MCF 10A (cell line): ENCODE measurements at regions not wholly inside any gene's neighbourhood (a gene's known extent, or its start where the extent isn't known, plus 50 kb on each side); places are given as distances from the start of the nearest gene placed in this dataset.

ENCODE experiments used
- BruUV-seq: library from RNA; stranded (reverse); fragments of 400-500 nt; replicated peaks from 2 replicates; lab custom pipeline; 2021; lab: Mats Ljungman, UMichigan
- CTCF ChIA-PET: fragments of 300-600 bp; sonication (Branson Sonifier 250); formaldehyde crosslinking; extraction: SDS; loops from one replicate; lab custom pipeline; 2021; ENCODE audit warnings: antibody characterized with exemption, inconsistent platforms; lab: Yijun Ruan, JAX
- POLR2A ChIA-PET: fragments of 300-600, 350-650 bp; sonication (Branson Sonifier 250); formaldehyde crosslinking; extraction: SDS; loops from one replicate; lab custom pipeline; 2020; ENCODE audit warnings: antibody characterized with exemption, inconsistent platforms; lab: Yijun Ruan, JAX
- DNase-seq: peaks from one replicate; pipeline ENCODE4 v3.0.0-alpha.2; 2018; ENCODE audit not compliant: unreplicated experiment
- H3K27ac Mint-ChIP-seq: one replicate; pipeline ENCODE4 v1.8.0; 2022; ENCODE audit warnings: mild to moderate bottlenecking, low read depth, mixed read lengths; ENCODE audit not compliant: unreplicated experiment
- H3K27me3 Mint-ChIP-seq: one replicate; pipeline ENCODE4 v1.8.0; 2022; ENCODE audit warnings: mixed read lengths; ENCODE audit not compliant: insufficient read depth, unreplicated experiment
- H3K36me3 Mint-ChIP-seq: one replicate; pipeline ENCODE4 v1.8.0; 2022; ENCODE audit warnings: mild to moderate bottlenecking, moderate library complexity, mixed read lengths; ENCODE audit not compliant: insufficient read depth, unreplicated experiment
- H3K4me1 Mint-ChIP-seq: one replicate; pipeline ENCODE4 v1.8.0; 2022; ENCODE audit warnings: mixed read lengths; ENCODE audit not compliant: insufficient read depth, unreplicated experiment
- H3K4me3 Mint-ChIP-seq: one replicate; pipeline ENCODE4 v1.8.0; 2022; ENCODE audit warnings: mild to moderate bottlenecking, moderate library complexity, mixed read lengths; ENCODE audit not compliant: unreplicated experiment
- H3K9me3 Mint-ChIP-seq: one replicate; pipeline ENCODE4 v1.8.0; 2022; ENCODE audit warnings: mixed read lengths; ENCODE audit not compliant: unreplicated experiment
- CTCF ChIP-seq: fragments of 200-600 bp; IDR thresholded peaks from one replicate; pipeline ENCODE4 v1.8.0; 2022; ENCODE audit warnings: antibody characterized with exemption, mild to moderate bottlenecking; ENCODE audit not compliant: unreplicated experiment
- intact Hi-C: fragments of 100-400 bp; cut with micrococcal nuclease; formaldehyde crosslinking; loops from 2 replicates; pipeline ENCODE4 v1.14.1; 2022

DNA sequence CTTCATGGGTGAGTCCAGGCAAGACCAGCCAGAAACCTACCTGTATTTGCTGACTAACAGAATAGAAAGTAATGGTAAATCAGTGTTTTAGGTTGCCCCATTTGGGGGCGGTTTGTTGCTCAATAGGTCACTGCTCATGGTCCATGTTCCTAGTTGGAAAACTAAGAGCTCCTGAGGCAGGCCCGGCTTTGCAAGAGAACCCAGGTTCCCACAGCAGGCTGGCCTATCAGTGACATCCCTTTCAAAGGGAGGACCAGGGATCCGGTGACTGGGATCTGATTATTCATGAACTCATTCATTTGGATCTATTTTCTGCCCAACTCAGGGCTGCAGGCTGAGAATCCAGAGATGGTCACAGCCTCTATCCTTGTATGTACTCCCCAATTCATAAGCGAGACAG lies 163.9 kb downstream of the WNT7A start:
- POLR2A ChIA-PET: no interaction called here
- H3K27ac Mint-ChIP-seq: no peak overlapping the region
- no peak overlapping the region for H3K4me3 Mint-ChIP-seq
- intact Hi-C loops: no loop called here
- peaks cover 25% of the 10 kb centered on the region for H3K27me3 Mint-ChIP-seq
- H3K9me3 Mint-ChIP-seq: peaks cover 22% of the 10 kb centered on the region
- CTCF ChIA-PET: interaction anchor here (0.6 to 0.7 kb wide), 2 partner anchors 169 to 423 kb away, joined by 3 read pairs; no protein-coding TSS in a partner anchor
- DNase-seq: no peak
- peaks cover 5% of the 10 kb centered on the region for H3K36me3 Mint-ChIP-seq
- no peaks in the 10 kb centered on the region for H3K4me1 Mint-ChIP-seq
- TF ChIP-seq CTCF: no peak
- BruUV-seq: no TSS peak

- TF ChIP-seq CTCF: no peak
- BruUV-seq: no TSS peak
- no peaks in the 10 kb centered on the region for H3K4me1 Mint-ChIP-seq
- no peak overlapping the region for H3K4me3 Mint-ChIP-seq
- H3K9me3 Mint-ChIP-seq: peaks cover 22% of the 10 kb centered on the region
- H3K27me3 Mint-ChIP-seq: peaks cover 31% of the 10 kb centered on the region
- CTCF ChIA-PET: interaction anchor here (0.7 kb wide), 1 partner anchor 423 kb away, joined by 3 read pairs; no protein-coding TSS in a partner anchor
- intact Hi-C loops: no loop called here
- no peak for DNase-seq
- H3K27ac Mint-ChIP-seq: no peak overlapping the region
- H3K36me3 Mint-ChIP-seq: peaks cover 6% of the 10 kb centered on the region
- POLR2A ChIA-PET: no interaction called here
These were observed 164.5 kb downstream of the WNT7A start for GRCh38 chr3:13715167-13715954.

DNA sequence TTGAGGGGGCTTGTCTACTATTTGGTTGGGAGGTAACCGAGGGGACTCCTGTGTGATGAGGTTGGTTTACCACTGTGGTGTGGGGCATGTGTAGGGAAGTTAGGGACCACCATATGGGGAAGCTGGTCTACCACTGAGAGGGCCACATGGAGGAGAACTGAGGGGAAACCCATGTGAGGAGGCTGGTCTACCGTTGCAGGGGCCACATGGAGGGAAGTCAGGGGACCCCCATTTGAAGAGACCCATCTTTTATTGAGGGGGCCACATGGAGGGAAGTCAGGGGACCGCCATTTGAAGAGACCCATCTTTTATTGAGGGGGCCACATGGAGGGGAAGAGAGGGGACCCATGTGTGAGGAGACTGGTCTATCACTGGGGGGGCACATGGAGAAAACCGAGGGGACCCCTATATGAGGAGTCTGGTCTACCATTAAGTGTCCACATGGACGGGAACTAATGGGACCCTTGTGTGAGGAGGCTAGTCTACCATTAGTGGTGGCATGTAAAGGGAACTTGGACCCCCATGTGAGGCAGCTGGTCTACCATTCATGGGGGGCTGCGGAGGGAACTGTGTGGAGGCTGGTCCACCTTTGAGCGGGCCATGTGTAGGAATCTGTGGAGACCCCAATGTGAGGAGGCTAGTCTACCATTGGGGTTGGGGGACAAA lies 165.5 kb downstream of the FBLN2 start:
- H3K9me3 Mint-ChIP-seq: peaks cover 22% of the 10 kb centered on the region
- ChIA-PET POLR2A (no interaction called here), CTCF (no interaction called here)
- peaks cover 39% of the 10 kb centered on the region for H3K27me3 Mint-ChIP-seq
- H3K36me3 Mint-ChIP-seq: peaks cover 6% of the 10 kb centered on the region
- no peak for TF ChIP-seq CTCF
- no peak overlapping the region for H3K4me3 Mint-ChIP-seq
- intact Hi-C loops: no loop called here
- no TSS peak for BruUV-seq
- H3K27ac Mint-ChIP-seq: no peak overlapping the region
- no peak for DNase-seq
- H3K4me1 Mint-ChIP-seq: no peaks in the 10 kb centered on the region

- BruUV-seq: no TSS peak
- no peak for DNase-seq
- no peak overlapping the region for H3K27ac Mint-ChIP-seq
- no peak overlapping the region for H3K4me3 Mint-ChIP-seq
- TF ChIP-seq CTCF: no peak
- H3K4me1 Mint-ChIP-seq: no peaks in the 10 kb centered on the region
- peaks cover 6% of the 10 kb centered on the region for H3K36me3 Mint-ChIP-seq
- H3K27me3 Mint-ChIP-seq: peaks cover 49% of the 10 kb centered on the region
- intact Hi-C loops: no loop called here
- ChIA-PET CTCF (no interaction called here), POLR2A (no interaction called here)
- H3K9me3 Mint-ChIP-seq: peaks cover 22% of the 10 kb centered on the region
These were observed 164.5 kb downstream of the FBLN2 start for GRCh38 chr3:13713396-13713795.
